ENCODE measurements at regions not wholly inside any gene's neighbourhood (a gene's known extent, or its start where the extent isn't known, plus 50 kb on each side); places are given as distances from the start of the nearest gene placed in this dataset.

DNA sequence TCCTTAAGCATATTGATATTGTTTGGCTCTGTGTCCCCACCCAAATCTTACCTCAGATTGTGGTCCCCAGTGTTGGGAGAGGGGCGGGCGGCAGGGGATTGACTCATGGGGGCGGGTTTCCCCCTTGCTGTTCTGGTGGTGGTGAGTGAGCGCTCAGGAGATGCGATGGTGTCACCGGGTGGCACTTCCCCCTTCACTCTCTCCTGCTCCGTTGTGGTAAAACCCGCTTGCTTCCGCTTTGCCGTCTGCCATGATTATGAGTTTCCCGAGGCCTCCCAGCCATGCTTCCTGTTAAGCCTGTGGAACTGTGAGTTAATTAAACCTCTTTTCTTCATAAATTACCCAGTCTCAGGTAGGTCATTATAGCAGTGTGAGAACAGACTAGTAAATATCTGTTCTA, 229.1 kb downstream of the IRX2 start:
- Histone ChIP-seq H3K9ac (ENCODE audit: low read length) (no peak overlapping the region), H2AFZ (ENCODE audit: low read length) (no peak overlapping the region), H3K79me2 (ENCODE audit: low read length) (no peaks in the 10 kb centered on the region), H3F3A (ENCODE audit: insufficient read depth, low read length) (no peaks in the 10 kb centered on the region), H3K4me3 (ENCODE audit: low read length) (no peak overlapping the region), H3K36me3 (replicated peaks; ENCODE audit: insufficient read depth, low read length) (no peaks in the 10 kb centered on the region), H3K27ac (ENCODE audit: low read length) (no peak overlapping the region), H3K4me2 (ENCODE audit: low read depth, low read length) (no peak overlapping the region), H3K4me1 (ENCODE audit: low read length) (no peaks in the 10 kb centered on the region), H4K20me1 (ENCODE audit: insufficient read depth, low read length) (no peaks in the 10 kb centered on the region), H3K9me2 (replicated peaks; ENCODE audit: insufficient read depth, low read length) (no peaks in the 10 kb centered on the region), H3K27me3 (replicated peaks; ENCODE audit: insufficient read depth, low read length) (no peaks in the 10 kb centered on the region), H3K9me3 (replicated peaks; ENCODE audit: insufficient read depth, low read length) (no peaks in the 10 kb centered on the region)
- DNase-seq, result no peak
- TF ChIP-seq EZH2phosphoT487 (IDR thresholded peaks at IDR 0.05; ENCODE audit: low read length) (no peak), EZH2 (optimal IDR thresholded peaks at IDR 0.05; ENCODE audit: low read depth, low read length) (no peak)
- TF ChIP-seq, protein P1, sequence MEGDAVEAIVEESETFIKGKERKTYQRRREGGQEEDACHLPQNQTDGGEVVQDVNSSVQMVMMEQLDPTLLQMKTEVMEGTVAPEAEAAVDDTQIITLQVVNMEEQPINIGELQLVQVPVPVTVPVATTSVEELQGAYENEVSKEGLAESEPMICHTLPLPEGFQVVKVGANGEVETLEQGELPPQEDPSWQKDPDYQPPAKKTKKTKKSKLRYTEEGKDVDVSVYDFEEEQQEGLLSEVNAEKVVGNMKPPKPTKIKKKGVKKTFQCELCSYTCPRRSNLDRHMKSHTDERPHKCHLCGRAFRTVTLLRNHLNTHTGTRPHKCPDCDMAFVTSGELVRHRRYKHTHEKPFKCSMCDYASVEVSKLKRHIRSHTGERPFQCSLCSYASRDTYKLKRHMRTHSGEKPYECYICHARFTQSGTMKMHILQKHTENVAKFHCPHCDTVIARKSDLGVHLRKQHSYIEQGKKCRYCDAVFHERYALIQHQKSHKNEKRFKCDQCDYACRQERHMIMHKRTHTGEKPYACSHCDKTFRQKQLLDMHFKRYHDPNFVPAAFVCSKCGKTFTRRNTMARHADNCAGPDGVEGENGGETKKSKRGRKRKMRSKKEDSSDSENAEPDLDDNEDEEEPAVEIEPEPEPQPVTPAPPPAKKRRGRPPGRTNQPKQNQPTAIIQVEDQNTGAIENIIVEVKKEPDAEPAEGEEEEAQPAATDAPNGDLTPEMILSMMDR (IDR thresholded peaks at IDR 0.05; ENCODE audit: low read length), result no peak

DNA sequence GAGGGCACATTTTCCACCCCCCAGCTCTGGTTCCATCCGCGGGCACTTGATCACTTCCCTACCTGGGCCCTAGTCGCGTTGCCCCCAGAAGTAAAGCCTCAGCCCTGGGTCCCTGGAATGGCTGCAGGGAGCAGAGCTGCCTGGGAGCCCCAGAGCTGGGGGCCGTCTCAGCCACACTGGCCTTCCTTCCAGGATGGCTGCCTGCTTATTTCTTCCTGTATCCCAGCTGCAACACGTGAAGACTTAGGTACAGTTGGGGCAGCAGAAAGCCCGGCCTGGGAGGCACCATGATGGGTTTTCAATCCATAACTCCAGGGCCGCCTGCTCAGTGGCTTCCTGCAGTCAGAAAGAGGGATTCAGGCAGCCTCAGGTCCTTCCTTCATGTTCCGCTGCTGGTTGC, 232.3 kb downstream of the IRX2 start:
- Histone ChIP-seq H3F3A (ENCODE audit: insufficient read depth, low read length) (no peaks in the 10 kb centered on the region), H3K36me3 (replicated peaks; ENCODE audit: insufficient read depth, low read length) (no peaks in the 10 kb centered on the region), H3K4me1 (ENCODE audit: low read length) (no peaks in the 10 kb centered on the region), H3K9me3 (replicated peaks; ENCODE audit: insufficient read depth, low read length) (no peaks in the 10 kb centered on the region), H3K27me3 (replicated peaks; ENCODE audit: insufficient read depth, low read length) (no peaks in the 10 kb centered on the region), H3K79me2 (ENCODE audit: low read length) (no peaks in the 10 kb centered on the region), H3K4me3 (ENCODE audit: low read length) (no peak overlapping the region), H3K9ac (ENCODE audit: low read length) (no peak overlapping the region), H2AFZ (ENCODE audit: low read length) (no peak overlapping the region), H3K4me2 (ENCODE audit: low read depth, low read length) (no peak overlapping the region), H4K20me1 (ENCODE audit: insufficient read depth, low read length) (no peaks in the 10 kb centered on the region), H3K9me2 (replicated peaks; ENCODE audit: insufficient read depth, low read length) (no peaks in the 10 kb centered on the region), H3K27ac (ENCODE audit: low read length) (no peak overlapping the region)
- DNase-seq, result no peak
- TF ChIP-seq, protein P1 (IDR thresholded peaks at IDR 0.05; ENCODE audit: low read length), result no peak
- no peak for TF ChIP-seq EZH2phosphoT487 (IDR thresholded peaks at IDR 0.05; ENCODE audit: low read length)
- no peak for TF ChIP-seq EZH2 (optimal IDR thresholded peaks at IDR 0.05; ENCODE audit: low read depth, low read length)

DNA sequence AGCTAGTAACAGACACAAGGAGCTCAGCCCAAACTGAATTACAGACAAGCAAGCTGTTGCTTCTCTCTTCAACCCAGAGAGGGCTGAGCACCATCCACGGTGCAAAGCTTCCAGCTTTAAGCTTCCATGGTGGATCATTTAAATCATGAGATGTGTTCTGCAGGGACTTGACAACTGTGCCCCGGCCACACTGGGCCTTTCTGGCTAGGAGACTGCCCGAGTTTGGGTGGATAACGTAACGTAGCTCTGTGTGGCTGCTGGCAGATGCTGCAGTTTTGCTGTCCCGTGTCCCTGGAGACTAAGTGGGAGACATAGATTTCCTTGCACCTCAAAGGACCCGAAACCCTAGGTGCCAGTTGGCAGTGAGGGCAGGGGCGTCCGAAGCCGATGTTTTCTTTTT, 234.0 kb downstream of the IRX2 start:
- Histone ChIP-seq H3K4me3 (ENCODE audit: low read length) (no peak overlapping the region), H3K9ac (ENCODE audit: low read length) (no peak overlapping the region), H4K20me1 (ENCODE audit: insufficient read depth, low read length) (no peaks in the 10 kb centered on the region), H3K9me3 (replicated peaks; ENCODE audit: insufficient read depth, low read length) (no peaks in the 10 kb centered on the region), H3F3A (ENCODE audit: insufficient read depth, low read length) (no peaks in the 10 kb centered on the region), H2AFZ (ENCODE audit: low read length) (no peak overlapping the region), H3K9me2 (replicated peaks; ENCODE audit: insufficient read depth, low read length) (no peaks in the 10 kb centered on the region), H3K36me3 (replicated peaks; ENCODE audit: insufficient read depth, low read length) (no peaks in the 10 kb centered on the region), H3K4me1 (ENCODE audit: low read length) (no peaks in the 10 kb centered on the region), H3K27ac (ENCODE audit: low read length) (no peak overlapping the region), H3K79me2 (ENCODE audit: low read length) (no peaks in the 10 kb centered on the region), H3K4me2 (ENCODE audit: low read depth, low read length) (no peak overlapping the region), H3K27me3 (replicated peaks; ENCODE audit: insufficient read depth, low read length) (no peaks in the 10 kb centered on the region)
- TF ChIP-seq EZH2 (optimal IDR thresholded peaks at IDR 0.05; ENCODE audit: low read depth, low read length) (no peak), EZH2phosphoT487 (IDR thresholded peaks at IDR 0.05; ENCODE audit: low read length) (no peak)
- TF ChIP-seq, protein P1 (IDR thresholded peaks at IDR 0.05; ENCODE audit: low read length), result no peak
- DNase-seq, result no peak
